Stimulated activated CD4-positive, alpha-beta T cell treated with anti-CD3 and anti-CD28 coated beads, Interleukin-15, amount 100 ng/mL, for 24 hours (primary cell): ENCODE measurements at regions not wholly inside any gene's neighbourhood (a gene's known extent, or its start where the extent isn't known, plus 50 kb on each side); places are given as distances from the start of the nearest gene placed in this dataset.
"Not testable (repeated sequence)": the region's sequence is repeated elsewhere in the genome, so short reads cannot be mapped to it uniquely, and the experiment has no call there.

Source experiments
- DNase-seq: peaks from one replicate; pipeline ENCODE4 v3.0.0-alpha.2; 2020

DNA sequence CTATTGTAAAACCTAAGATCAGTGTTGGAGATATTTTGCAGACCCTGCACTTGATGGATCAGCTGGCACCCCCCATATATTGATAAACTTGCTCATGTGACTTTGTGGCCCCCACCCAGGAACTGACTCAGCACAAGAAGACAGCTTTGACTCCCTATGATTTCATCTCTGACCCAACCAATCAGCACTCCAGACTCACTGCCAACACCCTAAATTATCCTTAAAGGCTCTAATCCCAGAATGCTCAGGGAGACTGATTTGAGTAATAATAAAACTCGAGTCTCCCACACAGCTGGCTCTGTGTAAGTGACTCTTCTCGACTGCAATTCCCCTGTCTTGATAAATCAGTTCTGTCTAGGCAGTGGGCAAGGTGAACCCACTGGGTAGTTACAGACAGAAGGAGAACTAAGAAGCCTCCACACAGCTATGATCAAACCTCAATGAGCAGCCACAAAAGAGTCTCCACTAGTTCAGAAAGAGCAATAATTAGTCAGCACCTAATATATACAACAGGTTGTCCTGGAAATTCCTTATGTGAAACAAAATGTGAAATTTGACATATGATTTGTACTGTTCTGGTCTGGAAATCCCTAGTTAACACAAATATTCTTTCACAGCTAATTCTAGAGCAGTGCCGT is 52.2 kb downstream of the ACTL7B start:
- no peak for DNase-seq

DNA sequence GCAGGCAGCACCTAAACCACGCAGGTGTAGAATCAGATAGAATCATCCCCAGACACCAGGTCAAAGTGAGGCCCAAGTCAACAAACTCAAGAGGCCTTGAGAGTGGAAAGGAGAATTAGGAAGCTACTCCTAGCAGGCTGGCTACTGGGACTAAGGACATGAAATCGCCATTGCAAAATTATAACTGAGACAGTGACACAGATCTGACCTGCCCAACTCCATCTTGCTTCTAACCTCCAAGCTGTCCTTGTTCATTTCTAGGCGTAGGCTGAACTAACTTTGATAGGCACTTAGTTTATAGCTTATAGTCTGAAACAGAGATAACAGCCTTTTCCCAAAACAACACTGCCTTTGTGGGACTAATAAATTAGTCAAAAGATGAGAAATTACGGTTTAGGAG is 52.8 kb downstream of the ACTL7B start:
- no peak for DNase-seq

DNA sequence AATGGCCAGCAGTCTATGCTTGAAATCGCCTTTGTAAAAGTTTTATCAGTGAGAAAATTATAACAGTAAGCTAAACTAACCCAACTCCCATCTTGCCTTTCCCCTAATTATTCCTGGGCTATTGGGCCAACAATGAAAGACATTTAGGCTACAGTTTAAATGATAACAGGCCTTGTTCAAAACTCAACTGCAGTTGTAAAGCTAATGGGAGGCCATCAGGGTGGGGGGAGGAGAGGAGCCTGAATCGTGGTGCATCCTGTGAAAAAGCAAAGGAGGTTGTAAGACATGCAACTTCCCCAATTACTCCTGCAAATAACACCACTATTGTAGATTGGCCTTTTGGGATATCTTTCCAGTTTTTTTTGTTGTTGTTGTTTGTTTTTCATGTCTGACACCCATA is 53.8 kb downstream of the ACTL7B start:
- DNase-seq: no peak

DNA sequence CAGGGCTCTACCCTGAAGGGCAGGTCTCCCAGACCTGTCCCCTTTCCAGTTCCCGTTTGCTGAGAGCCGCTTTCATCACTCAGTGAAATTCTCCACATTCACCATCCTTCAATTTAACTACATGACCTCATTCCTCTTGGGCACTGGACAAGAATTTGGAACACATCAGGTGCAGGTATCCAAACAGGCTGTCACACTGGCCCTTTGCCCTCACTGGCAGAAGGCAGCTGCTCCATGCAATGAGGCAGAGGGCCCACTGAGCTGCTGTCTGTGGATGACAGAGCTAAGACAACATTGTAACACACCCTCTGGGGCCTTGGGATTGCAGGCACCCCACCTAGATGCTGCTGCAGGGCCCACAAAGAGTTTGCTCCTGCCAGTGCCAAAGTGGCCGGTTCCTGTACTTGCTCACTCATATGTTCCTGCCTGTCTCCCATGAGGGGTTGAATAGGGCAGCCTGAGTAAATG is 55.1 kb downstream of the ACTL7B start:
- DNase-seq: no peak

DNA sequence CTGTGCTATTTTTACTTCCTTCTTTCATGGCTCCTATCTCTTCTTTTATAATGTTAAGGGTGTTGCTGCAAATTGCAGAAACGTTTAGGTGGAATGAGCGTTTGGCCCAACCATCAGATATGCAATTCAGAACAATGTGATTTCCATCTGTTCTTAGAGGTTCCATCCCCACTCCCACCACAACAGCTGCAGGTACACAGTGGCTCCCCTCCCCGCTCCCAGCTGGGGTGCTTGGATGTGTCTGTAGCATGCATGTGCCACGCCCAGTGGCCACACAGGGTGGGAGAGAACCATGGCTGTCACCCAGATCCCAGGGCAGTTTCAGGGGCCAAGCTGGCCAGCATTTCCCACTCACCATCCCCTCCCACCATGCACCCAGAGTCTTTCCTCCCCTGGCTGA is 62.2 kb downstream of the ACTL7B start:
- DNase-seq: no peak

DNA sequence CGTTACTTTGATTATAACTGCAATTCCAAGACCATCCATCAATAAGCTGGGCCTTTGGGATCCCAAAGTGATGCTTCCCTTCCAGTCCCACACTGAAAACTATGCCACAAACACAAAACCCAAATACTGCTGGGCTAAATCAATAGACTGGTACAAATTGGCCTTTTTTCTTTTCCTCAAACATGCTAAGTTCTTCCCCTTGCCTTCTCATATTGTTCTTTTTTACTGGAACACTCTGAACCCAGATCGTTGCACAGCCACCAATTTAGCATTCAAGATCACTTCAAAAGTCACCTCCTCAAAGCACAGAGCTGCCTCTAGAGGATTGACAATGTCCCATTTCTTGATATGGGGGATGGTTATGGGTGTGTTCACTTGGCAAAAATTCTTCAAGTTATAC is 66.0 kb downstream of the ACTL7B start:
- no peak for DNase-seq

DNA sequence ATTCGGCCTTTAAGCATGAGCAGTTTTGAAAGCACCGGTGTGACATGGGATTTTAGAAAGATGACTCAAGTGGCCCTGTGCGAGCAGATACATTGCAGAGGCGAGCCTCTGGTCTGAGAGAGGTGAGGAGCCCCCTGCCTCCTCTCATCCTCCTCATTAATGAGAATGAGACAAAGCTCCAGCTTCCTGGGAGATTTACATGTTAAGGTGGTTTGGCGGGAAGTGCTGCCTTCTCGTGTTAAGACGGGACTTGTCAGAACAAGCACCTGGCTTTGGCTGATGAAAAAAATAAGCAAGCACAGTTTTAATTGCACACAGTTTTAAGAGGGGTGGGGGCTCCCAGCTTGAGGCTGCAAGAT is 68.1 kb downstream of the ACTL7B start:
- no peak for DNase-seq

DNA sequence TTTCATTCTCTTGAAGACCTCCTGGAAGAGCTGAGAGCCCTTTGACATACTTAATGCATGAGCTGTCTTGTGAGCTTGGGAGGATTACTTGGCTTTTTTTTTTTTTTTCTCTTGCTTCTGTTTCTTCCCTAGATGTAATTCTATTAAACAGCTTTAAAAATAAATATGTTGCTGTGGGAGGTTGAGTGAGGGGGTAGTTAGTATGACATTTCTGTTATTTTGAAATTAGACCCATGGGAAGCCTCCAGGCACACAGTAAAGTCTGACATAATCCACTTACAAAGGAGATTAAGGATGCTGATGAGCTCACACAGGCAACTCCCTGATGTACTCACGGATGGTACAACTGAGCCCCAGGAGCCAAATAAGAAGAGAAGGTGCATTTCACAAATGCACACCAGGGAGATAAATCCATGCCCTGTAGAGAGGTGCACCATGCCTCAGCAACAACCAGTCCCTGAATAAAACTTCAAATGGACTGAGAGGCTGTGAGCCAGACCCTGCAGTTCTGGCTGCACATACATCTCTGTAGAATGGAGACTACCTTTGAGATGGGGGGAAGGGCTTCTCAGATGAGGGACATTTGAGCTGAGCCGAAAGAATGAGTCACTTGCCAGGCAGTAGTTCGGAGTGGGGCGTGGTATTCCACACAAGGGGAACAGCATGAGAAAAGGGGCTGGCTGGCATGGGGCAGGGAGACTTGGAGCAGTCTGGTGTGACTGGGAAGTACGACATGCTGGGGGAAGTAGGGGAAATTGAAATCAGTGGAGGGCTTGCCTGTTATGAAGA is 68.7 kb downstream of the ACTL7B start:
- DNase-seq: no peak

DNA sequence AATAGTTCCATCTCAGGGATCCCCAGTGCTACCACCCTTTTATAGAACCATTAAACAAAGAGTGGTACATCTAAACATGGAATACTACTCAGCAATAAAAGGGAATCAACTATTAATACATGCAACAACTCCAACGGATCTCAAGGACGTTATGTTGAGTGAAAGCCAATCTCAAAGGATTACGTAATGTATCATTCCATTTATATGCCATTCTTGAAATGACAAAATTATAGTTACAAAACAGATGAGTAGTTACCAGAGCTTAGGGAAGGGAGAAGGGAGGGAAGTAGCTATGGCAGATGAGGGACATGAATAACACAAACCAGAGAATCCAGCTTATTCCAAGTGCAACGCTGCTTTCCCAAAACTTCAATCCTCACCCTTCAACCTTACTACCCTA is 69.5 kb downstream of the ACTL7B start:
- no peak for DNase-seq

DNA sequence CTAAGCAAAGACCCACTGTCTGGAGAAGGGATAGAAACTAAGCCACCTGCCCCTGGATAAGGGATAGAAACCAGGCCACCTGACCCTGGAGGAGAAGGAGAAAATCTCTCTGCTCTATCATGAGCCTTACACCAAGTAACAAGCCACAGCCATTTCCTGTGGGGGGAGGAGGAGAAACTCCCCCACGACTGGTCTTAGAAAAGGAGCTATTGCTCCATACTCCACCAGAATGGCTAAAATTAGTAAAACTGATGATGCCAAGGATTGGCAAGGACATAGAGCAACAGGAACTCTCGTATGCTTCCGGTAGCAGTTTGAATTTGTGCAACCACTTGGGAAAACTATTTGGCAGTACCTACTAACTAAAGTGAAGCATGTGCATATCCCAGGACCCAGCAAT is 70.8 kb downstream of the ACTL7B start:
- DNase-seq: no peak

DNA sequence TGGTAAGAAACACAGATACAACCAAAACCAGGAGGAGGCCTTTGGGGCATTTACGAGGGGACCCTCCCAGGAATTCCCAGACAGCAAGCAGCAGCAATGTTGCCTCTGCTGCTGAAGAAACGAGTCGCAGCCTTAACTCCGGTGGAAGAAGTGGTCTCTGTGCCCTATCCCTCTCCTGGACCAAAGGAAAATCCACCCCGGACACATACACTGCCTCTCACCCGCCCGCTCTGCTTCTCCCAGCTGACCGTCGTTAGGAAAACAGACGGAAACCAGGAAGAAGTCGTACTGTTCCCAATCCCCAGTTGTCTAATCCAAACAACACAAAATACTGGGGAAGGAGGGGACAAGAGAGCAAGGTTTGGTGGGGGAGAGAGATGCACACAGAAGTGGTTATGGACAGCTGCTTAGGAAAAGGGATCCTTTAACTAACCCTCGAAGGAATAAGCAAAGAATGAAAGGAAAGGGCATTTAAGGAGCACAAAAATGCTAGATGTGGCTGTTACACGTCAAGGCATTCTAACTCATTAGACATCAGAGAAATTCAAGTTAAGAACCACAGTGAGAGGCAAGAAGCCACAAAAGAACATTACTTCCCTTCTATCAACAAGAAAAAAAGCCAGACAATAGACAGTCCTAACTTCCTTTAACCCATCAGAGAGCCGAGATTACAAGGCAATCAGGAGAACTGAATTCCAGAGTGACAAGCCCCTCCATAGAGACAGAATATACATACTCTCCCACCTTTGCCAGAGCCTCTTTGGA is 71.9 kb downstream of the ACTL7B start:
- DNase-seq: no peak

DNA sequence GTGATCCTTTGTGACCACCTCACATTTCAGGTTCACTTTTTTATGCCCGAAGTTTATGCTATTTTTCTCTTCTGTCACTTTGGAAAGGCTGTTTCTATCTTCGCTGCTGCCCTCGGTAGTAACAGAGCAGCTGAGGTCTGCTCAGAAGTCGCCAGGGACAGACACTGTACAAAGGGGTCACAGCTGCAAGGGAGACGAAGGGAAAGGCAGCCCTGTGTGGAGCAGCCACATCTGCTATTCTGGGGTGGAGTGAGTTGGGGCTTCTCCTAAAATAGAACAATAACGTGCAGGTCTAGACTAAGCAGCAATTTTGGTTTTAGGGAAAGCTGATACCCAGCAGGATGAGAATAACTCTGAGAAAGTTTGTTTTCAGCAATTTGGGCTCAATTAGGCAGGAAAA is 72.5 kb downstream of the ACTL7B start:
- DNase-seq: no peak

DNA sequence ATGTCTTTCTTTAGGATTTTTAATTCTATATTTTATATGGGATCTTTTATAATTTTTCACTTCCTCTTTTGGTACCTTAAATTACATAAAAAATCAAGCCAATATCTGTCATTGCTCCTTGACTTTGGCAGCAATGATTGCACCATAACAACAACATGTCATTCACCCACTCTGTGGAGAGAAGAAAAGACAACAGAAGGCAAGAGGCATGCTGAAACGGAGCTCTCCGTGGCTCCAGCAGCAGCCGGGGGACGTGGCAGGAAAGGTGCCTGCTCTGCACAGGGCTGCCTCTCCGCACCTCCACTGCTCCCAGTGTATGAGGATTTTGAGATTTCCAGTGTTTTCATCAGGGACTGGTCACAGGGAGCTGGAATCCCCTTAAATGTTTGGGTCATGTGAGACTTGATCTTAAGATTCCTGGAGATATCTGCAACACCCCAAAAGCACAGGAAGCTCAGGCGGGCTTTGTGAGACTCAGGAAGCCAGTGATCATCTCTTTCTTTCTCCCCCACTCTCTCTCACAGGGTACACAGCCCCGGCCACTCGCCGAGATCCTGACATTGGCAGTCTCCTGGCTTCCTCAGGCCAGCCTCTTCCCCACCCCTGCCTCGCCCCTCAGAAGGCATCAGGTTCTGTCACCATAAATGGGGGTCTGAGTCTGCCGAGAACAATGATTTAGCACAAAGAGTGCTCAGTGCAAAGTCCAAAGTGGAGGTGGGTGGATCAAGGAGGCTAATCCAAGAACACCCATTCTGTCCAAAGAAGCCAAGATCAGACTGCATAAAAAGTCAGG is 74.6 kb downstream of the ACTL7B start:
- no peak for DNase-seq

DNA sequence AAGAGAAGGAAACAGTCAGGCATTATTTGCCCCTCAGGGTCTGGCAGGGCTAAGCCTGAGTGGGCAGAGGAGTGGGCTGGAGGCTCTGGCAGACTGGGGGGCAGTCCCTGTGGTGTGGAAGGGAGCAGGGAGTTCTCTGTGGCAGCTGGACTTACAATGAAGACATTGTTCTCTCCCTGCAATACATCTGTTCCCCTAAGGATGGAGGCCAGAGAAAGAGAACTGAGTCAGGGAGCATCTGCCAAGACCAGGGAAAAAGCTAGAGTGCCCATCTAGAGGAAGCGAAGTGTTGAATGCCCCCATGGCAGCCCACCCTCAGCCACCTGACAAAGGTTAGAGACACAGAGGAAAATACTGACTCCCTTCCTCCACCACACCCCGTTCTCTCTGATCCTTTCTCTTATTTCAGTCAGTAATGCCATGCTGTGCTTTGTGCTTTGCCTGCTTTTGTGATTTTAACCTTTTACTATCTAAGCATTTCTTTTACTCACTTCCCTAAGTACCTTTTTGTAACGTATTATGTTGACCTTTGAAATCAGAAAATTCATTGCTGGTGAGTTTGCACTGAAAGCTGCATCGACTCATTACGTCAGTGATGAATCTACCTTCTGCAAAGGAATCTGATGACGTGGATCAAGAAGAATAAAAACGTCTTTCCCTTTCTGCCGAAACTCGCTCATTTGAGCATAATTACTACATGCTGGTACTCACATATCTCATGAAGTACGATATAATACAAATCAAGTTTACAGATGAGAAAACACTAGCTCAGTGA is 76.0 kb downstream of the ACTL7B start:
- DNase-seq: no peak

DNA sequence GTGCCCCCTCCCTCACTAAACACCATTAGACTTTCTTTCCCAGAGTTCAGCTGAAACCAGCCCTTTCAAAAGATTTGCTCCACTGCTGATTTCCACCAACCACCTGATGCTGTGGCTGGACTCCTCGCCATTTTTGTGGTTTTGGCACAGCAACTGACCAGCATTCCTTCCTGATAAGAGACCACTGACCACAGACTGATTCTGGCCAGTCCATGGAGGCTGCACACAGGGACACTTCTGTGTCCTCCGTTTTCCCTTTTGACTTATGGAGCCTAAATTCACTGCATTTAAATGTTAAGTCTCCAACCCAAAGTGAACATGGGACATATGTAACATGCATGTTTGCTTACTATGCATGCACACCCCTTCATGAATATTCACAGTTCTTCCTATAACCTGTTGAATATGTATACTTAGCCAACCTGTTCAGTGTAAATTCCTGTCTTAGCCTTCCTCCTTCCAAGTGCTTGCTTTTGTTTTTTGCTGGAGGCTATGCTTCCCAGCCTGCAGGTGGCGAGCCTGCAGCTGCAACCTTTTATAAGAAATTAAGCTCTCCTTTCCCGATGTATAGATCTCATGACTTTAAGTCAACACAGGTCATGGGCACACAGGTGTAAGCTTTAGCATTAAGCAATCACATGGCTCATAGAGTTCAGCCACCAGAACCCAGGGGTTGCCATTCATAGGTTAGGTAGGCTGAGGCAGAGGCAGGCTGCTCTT is 78.7 kb downstream of the ACTL7B start:
- DNase-seq: no peak

DNA sequence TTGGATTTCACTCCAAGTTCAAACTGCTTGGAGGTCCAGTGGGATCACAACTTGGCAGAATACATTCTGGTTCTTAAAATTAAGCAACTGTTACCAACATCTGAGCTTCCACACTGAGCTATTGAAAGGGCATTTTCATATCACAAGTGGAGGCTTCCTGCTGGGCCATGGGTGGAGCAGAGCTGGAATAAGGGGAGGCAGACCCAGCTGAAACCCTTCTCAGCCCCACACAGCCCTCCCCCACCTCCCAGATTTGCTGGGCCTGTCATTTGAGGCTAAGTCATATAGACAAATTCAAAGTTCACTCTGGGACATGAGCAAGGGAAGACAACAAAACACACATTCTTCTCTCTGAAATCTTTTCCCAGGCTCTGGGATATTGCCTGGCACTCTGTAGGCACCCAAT is 79.9 kb downstream of the ACTL7B start:
- no peak for DNase-seq

DNA sequence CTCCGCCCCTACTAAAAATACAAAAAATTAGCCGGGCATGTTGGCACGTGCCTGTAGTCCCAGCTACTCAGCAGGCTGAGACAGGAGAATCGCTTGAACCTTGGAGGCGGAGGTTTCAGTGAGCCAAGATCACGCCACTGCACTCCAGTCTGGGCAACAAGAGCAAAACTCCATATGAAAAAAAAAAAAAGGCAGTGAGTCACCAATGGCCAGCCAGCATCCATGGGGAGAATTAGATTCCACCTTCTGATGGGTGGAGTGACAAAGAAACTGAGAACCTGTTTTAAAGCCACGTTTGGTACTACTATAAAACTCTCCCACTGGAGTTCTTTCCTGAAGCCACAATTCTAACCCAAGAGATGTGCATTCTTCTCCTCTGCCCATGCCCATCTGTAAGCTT is 81.7 kb downstream of the ACTL7B start:
- DNase-seq: not testable (repeated sequence)

DNA sequence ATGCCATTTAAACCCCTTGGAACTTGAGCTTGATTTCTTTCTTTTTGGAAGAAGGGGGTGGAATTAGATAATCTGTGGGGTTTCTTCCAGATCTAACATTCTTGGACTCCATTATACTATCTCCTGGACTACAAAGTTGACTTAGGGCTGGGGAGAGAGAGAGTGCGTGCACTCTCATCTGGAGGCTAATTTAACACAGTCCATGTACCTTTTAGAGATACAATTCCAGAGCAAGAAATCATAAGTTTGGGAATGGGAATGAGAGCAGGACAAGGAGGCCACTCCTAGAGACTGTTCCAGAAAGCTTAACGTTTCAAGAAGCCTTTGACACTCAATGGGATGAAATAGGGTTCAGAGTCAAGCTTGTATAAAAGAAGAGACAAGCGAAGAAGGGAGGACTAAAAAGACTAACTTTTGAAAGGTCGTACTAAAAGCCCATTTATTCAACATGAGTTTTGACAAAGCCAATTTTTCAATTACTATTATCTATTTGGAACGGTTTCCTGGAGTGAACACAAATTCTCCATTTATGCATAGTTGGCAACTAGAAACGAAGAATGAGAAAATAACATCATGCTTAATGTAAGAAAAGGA is 83.4 kb downstream of the ACTL7B start:
- no peak for DNase-seq

DNA sequence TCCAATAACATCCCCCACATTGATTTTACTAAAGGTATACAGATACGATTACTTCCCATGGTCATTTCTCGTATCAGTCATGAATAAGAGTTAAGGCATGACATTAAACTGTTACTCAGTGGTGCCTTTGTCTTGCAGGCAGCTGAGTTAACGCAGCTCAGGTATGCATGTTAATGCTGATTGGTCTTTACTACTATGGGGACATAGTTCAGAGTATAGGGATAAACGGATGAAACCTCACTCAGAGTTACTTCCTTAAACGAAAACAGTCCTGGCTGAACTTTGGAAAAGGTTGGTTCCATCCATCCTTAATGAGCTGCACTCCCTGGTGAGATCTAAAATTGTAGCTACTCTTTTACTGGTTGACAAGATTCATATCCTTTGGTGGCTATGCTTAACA is 87.0 kb downstream of the ACTL7B start:
- DNase-seq: no peak

DNA sequence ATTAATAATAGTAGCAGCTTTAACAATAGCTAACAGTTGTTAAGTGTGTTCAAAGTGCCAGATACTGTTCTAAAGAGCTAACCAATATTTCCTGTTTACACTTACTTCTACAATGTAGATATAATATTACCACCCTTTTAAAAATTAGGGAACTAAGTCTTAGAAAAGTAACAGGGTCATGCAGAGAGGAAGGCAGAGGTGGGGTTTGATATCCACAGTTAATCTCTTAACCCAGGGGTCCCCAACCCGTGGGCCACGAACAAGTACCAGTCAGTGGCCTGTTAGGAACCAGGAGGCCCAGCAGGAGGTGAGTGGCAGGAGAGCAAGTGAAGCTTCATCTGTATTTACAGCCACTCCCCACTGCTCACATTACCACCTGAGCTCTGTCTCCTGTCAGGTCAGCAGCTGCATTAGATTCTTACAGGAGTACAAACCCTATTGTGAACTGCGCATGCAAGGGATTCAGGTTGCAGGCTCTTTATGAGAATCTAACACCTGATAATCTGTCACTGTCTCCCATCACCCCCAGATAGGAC is 89.1 kb downstream of the ACTL7B start:
- DNase-seq: no peak

DNA sequence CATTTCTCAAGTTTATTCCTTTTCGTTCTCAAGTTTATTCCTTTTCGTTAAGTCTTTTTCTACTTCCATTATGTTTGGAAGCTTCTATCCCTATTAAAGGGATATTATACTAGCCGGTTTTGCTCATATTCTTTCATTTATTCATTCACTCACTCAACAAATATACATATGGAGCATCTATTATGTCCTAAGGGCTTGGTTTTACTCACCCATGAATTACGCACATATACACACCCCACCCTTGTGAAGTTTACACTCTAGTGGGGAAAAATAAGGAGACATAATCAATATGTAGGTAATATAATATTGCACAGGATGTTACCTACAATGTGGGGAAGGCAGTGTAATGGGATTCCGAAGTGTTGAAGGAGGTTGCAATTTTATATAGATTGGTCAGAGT is 90.5 kb downstream of the ACTL7B start:
- DNase-seq: no peak
